Pancreas (tissue), 10 donors: ENCODE measurements at regions not wholly inside any gene's neighbourhood (a gene's known extent, or its start where the extent isn't known, plus 50 kb on each side); places are given as distances from the start of the nearest gene placed in this dataset.
"Not testable (repeated sequence)": the region's sequence is repeated elsewhere in the genome, so short reads cannot be mapped to it uniquely, and the experiment has no call there.

ENCODE experiments used
- ATAC-seq, 4 donors: fragments of 200-7000 bp; cut with Tn5 transposase; one replicate each; pipeline versions ENCODE4 v1.8.0 to v1.9.1; 2020; ENCODE audit warnings: mild to moderate bottlenecking in 4 of 4, moderate library complexity in 4 of 4
- DNase-seq, 6 donors: peaks; one replicate each; pipeline ENCODE4 v3.0.0-alpha.2; 2020
- FAIRE-seq: peaks from 2 replicates; lab custom pipeline; 2012; peaks lifted over from hg19 to GRCh38; lab: Jason Lieb, UNC
- H3K27ac ChIP-seq, 4 donors: fragments of 200-600 bp; sonication (generic); 1 replicate in 3 of 4; 2 replicates in 1 of 4; pipeline versions ENCODE4 v1.5.0 to v1.8.0; 2020
- H3K27me3 ChIP-seq, 4 donors: fragments of 200-600 bp; one replicate each; pipeline ENCODE4 v1.8.0; 2021
- H3K36me3 ChIP-seq, 3 donors: fragments of 200-600 bp; sonication (generic) in 1 of 3; one replicate each; pipeline versions ENCODE4 v1.5.0 to v1.8.0; 2020 to 2021
- H3K4me1 ChIP-seq, 3 donors: fragments of 200-600 bp; one replicate each; pipeline ENCODE4 v1.8.0; 2021
- H3K4me3 ChIP-seq, 4 donors: fragments of 200-600 bp; sonication (generic) in 2 of 4; one replicate each; pipeline versions ENCODE4 v1.5.0 to v1.8.0; 2020 to 2021
- H3K9me3 ChIP-seq, 4 donors: fragments of 200-600 bp; one replicate each; pipeline ENCODE4 v1.8.0; 2021
- WGBS, 2 donors: extraction: QIAGEN DNeasy Blood & Tissue Kit; methylation state at CpG; one replicate each; pipeline ENCODE4 v1.1.7; 2013; 5-methylcytosine and 5-hydroxymethylcytosine counted together
- intact Hi-C, 3 donors: fragments of 100-400 bp; cut with DNase I; formaldehyde crosslinking; loops; one replicate each; pipeline versions ENCODE4 v1.11.1 to v1.14.2; 2022
- TF ChIP-seq, protein P1 (sequence below), 4 donors: fragments of 200-600 bp; sonication (generic) in 3 of 4; IDR thresholded peaks; one replicate each; pipeline versions ENCODE4 v1.5.0 to v1.8.0; 2021; ENCODE audit warnings: antibody characterized with exemption in 4 of 4
- donor health status: healthy with polysubstance abuse.
- donor health status: DM: no; HTN: no; CAD: no; lungs with moderate emphysema.
- donor health status: DM: no; HTN: no; CAD: no.
- donor health status: control.
- donor health status: control.
- donor health status: Bipolar disorder and iron deficiency.
- donor health status: DM: yes; HTN: yes; CAD: no.
- donor health status: DM: no; HTN: no; CAD: no.
- donor health status: DM: no; HTN: no; CAD: no.
- donor health status: DM: yes; HTN: yes; CAD: no.

DNA sequence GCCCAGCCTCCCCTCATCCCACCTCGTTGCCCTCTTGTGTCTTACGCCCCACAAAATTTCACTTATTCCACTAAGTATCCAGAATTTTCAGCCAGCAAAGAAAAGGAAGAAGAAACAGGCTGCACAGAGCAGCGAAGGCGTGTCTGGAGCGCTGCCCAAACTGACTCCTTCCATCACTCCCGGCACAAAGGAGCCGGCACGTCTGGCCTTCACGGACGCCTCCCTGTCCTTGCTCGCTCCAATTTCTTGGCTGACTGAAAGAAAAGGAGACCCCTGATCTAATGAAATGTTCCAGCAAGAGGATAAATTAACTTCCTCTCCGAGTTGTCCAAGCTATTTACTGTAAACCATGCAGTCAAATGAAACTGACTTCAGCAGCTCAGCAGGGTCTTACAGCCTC is 152.3 kb upstream of the CDH4 start:
- H3K36me3 ChIP-seq = no peaks in the 10 kb centered on the region
- no peak overlapping the region for H3K27ac ChIP-seq
- H3K9me3 ChIP-seq = no peaks in the 10 kb centered on the region
- DNase-seq (no peak), FAIRE-seq (no peak), ATAC-seq (no peak)
- TF ChIP-seq, protein P1, sequence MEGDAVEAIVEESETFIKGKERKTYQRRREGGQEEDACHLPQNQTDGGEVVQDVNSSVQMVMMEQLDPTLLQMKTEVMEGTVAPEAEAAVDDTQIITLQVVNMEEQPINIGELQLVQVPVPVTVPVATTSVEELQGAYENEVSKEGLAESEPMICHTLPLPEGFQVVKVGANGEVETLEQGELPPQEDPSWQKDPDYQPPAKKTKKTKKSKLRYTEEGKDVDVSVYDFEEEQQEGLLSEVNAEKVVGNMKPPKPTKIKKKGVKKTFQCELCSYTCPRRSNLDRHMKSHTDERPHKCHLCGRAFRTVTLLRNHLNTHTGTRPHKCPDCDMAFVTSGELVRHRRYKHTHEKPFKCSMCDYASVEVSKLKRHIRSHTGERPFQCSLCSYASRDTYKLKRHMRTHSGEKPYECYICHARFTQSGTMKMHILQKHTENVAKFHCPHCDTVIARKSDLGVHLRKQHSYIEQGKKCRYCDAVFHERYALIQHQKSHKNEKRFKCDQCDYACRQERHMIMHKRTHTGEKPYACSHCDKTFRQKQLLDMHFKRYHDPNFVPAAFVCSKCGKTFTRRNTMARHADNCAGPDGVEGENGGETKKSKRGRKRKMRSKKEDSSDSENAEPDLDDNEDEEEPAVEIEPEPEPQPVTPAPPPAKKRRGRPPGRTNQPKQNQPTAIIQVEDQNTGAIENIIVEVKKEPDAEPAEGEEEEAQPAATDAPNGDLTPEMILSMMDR (IDR thresholded peaks at IDR 0.05) = no peak
- no peak overlapping the region for H3K4me3 ChIP-seq
- WGBS, 2 donors = 48 to 66% methylated on average over 12 of the region's 12 CpGs
- peaks cover 0 to 3% (median 0%) of the 10 kb centered on the region in 4 donors for H3K27me3 ChIP-seq
- no peaks in the 10 kb centered on the region for H3K4me1 ChIP-seq
- intact Hi-C loops = no loop called here

DNA sequence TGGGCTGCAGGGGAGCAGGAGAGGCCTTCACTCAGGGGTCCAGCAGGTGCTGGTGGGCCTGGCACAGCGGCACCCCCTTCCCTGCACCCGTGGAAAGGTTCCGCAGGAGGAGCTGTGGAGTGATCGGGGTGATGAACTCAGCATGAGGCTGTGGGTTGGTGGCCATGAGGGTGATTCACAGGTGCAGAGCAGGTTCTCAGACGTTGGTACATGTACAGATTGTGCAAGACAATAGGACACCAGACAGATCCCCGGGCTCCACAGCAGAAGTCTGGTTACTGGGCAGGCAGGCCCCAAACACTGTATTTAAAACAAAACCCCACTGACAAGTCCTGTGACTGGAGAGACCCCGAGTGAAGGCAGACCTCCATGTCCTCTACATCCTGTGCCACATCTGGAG is 151.6 kb upstream of the CDH4 start:
- Histone ChIP-seq H3K9me3 (no peaks in the 10 kb centered on the region), H3K36me3 (no peaks in the 10 kb centered on the region), H3K4me3 (no peak overlapping the region), H3K27ac (no peak overlapping the region), H3K4me1 (no peaks in the 10 kb centered on the region), H3K27me3 (peaks cover 0 to 3% (median 0%) of the 10 kb centered on the region in 4 donors)
- 53 to 66% methylated on average over 7 of the region's 7 CpGs for WGBS, 2 donors
- TF ChIP-seq, protein P1 (IDR thresholded peaks at IDR 0.05) = no peak
- no peak for FAIRE-seq
- intact Hi-C loops = no loop called here
- ATAC-seq = no peak
- no peak for DNase-seq

DNA sequence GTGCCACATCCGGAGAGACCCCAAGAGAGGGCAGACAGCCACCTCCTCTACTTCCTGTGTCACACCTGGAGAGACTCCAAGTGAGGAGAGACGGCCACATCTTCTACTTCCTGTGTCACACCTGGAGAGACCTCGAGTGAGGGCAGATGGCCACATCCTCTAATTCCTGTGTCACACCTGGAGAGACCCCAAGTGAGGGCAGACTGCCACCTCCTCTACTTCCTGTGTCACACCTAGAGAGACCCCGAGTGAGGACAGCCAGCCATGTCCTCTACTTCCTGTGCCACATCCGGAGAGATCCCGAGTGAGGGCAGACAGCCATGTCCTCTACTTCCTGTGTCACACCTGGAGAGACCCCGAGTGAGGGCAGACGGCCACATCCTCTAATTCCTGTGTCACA is 150.7 kb upstream of the CDH4 start:
- WGBS, 2 donors = 45 to 56% methylated on average over 7 to 8 of the region's 8 CpGs
- H3K27me3 ChIP-seq, intact Hi-C loops, H3K27ac ChIP-seq, ATAC-seq, FAIRE-seq, H3K4me3 ChIP-seq, H3K4me1 ChIP-seq, H3K9me3 ChIP-seq, DNase-seq, H3K36me3 ChIP-seq: not testable (repeated sequence)

DNA sequence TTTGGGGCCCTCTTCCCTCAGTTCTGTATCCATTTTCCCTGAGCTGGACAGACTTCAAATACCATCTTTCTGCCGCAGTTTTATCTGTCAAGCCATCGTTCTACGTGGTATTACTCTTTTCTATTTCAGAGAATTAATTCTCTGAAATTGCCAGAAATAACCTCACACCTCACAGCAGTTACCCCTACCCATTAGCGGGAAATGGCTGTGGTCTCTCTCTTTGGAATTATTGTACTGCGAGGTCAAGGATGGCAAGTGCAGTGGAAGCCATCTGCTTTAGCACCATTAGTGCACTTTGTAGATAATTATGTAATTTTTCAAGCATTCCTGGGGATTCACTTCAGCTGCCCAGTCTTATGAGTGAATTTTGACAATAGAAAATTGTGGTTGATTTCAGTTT is 147.8 kb upstream of the CDH4 start:
- Histone ChIP-seq H3K27ac (no peak overlapping the region), H3K36me3 (no peaks in the 10 kb centered on the region), H3K9me3 (no peaks in the 10 kb centered on the region), H3K27me3 (no peaks in the 10 kb centered on the region), H3K4me3 (no peak overlapping the region), H3K4me1 (no peaks in the 10 kb centered on the region)
- WGBS, 2 donors = 61 to 72% methylated on average over 5 of the region's 5 CpGs
- no peak for FAIRE-seq
- no peak for ATAC-seq
- no peak for DNase-seq
- TF ChIP-seq, protein P1 (IDR thresholded peaks at IDR 0.05) = no peak
- intact Hi-C loops = no loop called here

DNA sequence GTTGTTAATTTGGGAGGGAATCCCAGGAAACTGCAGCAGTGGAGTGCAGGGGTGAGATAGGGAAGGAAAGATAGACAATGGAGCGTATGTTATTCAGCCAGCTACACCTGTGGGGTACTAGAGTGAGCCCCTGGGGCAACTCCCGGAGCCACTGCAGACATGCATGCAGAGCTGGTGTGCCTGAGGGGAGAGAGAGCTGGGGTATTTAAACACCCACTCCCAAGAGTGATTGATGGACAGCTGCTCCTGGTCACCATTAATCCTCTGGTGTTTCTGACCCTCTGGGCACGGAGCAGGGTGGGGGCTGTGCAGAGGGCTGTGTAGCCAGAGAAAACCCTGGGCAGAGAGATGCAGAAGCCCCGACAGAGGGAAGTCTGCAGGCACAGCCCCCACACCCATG is 146.7 kb upstream of the CDH4 start:
- no peak for ATAC-seq
- 45 to 60% methylated on average over 4 of the region's 4 CpGs for WGBS, 2 donors

More for the DNA sequence above, 146.7 kb upstream of the CDH4 start:
- H3K27me3 ChIP-seq = no peaks in the 10 kb centered on the region
- TF ChIP-seq, protein P1 (IDR thresholded peaks at IDR 0.05) = no peak
- no peaks in the 10 kb centered on the region for H3K9me3 ChIP-seq
- no peak for FAIRE-seq
- no peak overlapping the region for H3K4me3 ChIP-seq
- no peak overlapping the region for H3K27ac ChIP-seq
- no peaks in the 10 kb centered on the region for H3K4me1 ChIP-seq
- intact Hi-C loops = no loop called here
- no peaks in the 10 kb centered on the region for H3K36me3 ChIP-seq
- DNase-seq = no peak
